HEK293 (cell line): ENCODE measurements at regions not wholly inside any gene's neighbourhood (a gene's known extent, or its start where the extent isn't known, plus 50 kb on each side); places are given as distances from the start of the nearest gene placed in this dataset.

ENCODE experiments used
- CTCF ChIA-PET: fragments of 350-600 bp; formaldehyde crosslinking; extraction: SDS; loops from one replicate; lab custom pipeline; 2021; ENCODE audit warnings: antibody characterized with exemption; lab: Yijun Ruan, JAX
- POLR2A ChIA-PET: fragments of 300-600 bp; formaldehyde crosslinking; extraction: SDS; loops from one replicate; lab custom pipeline; 2020; ENCODE audit warnings: antibody characterized with exemption, inconsistent platforms; lab: Yijun Ruan, JAX
- H3K27ac ChIP-seq: fragments of 200-500 bp; sonication (Bioruptor generic); 2 replicates; pipeline ENCODE4 v1.5.1; 2014; ENCODE audit warnings: low read depth, low read length, control low read depth, inconsistent platforms; ENCODE audit errors: extremely low read depth
- H3K36me3 ChIP-seq, 2 experiments: fragments of 200-500 bp in 1 of 2; sonication (Bioruptor generic) in 1 of 2; 1 replicate in 1 of 2; 2 replicates in 1 of 2; pipeline ENCODE4 v1.5.1; 2014 to 2017; ENCODE audit warnings: inconsistent platforms in 2 of 2, low read length in 2 of 2; ENCODE audit not compliant: control insufficient read depth in 2 of 2, insufficient read depth in 1 of 2
- H3K4me1 ChIP-seq: fragments of 200-500 bp; sonication (Bioruptor generic); 2 replicates; pipeline ENCODE4 v1.5.1; 2014; ENCODE audit warnings: mild to moderate bottlenecking, low read length, inconsistent platforms; ENCODE audit not compliant: control insufficient read depth, insufficient read depth
- H3K4me3 ChIP-seq: 2 replicates; pipeline ENCODE4 v1.5.1; 2011; ENCODE audit warnings: low read depth, mild to moderate bottlenecking, control low read depth, low read length, moderate library complexity
- H3K9me3 ChIP-seq: fragments of 200-500 bp; sonication (Bioruptor generic); 2 replicates; pipeline ENCODE4 v1.5.1; 2014; ENCODE audit warnings: low read depth, low read length, inconsistent platforms; ENCODE audit not compliant: control insufficient read depth, insufficient read depth
- GLI2 ChIP-seq: fragments of 450-650 bp; formaldehyde crosslinking; IDR thresholded peaks from 2 replicates; pipeline ENCODE4; 2017; ENCODE audit warnings: missing biosample characterization, missing genetic modification characterization, low read depth, borderline replicate concordance
- HOXD13 ChIP-seq: sonication (generic); formaldehyde crosslinking; IDR thresholded peaks from 2 replicates; pipeline ENCODE4 v1.8.0; 2022; ENCODE audit warnings: missing genetic modification reagents, borderline replicate concordance
- OVOL3 ChIP-seq: fragments of 450-650 bp; formaldehyde crosslinking; IDR thresholded peaks from 2 replicates; pipeline ENCODE4 v1.5.1; 2016; ENCODE audit warnings: missing biosample characterization, missing genetic modification characterization
- SP3 ChIP-seq: fragments of 450-650 bp; formaldehyde crosslinking; IDR thresholded peaks from 2 replicates; pipeline ENCODE4 v1.5.1; 2016; ENCODE audit warnings: missing biosample characterization, missing genetic modification characterization
- ZBTB1 ChIP-seq: fragments of 450-650 bp; formaldehyde crosslinking; IDR thresholded peaks from 2 replicates; pipeline ENCODE4 v1.5.1; 2016; ENCODE audit warnings: missing biosample characterization, missing genetic modification characterization
- ZBTB20 ChIP-seq: fragments of 450-650 bp; formaldehyde crosslinking; IDR thresholded peaks from 2 replicates; pipeline ENCODE4 v1.5.1; 2016; ENCODE audit warnings: missing biosample characterization, missing genetic modification characterization
- ZBTB48 ChIP-seq: fragments of 450-650 bp; formaldehyde crosslinking; IDR thresholded peaks from 2 replicates; pipeline ENCODE4 v1.5.1; 2016; ENCODE audit warnings: missing biosample characterization, missing genetic modification characterization
- ZBTB49 ChIP-seq: fragments of 450-650 bp; formaldehyde crosslinking; IDR thresholded peaks from 2 replicates; pipeline ENCODE4 v1.5.1; 2016; ENCODE audit warnings: missing biosample characterization, missing genetic modification characterization, low read depth
- ZBTB7A ChIP-seq: fragments of 450-650 bp; formaldehyde crosslinking; IDR thresholded peaks from 2 replicates; pipeline ENCODE4 v1.5.1; 2016; ENCODE audit warnings: low read depth, missing biosample characterization, missing genetic modification characterization
- ZIC2 ChIP-seq: fragments of 450-650 bp; formaldehyde crosslinking; IDR thresholded peaks from 2 replicates; pipeline ENCODE4 v1.5.1; 2016; ENCODE audit warnings: missing biosample characterization, missing genetic modification characterization
- ZNF140 ChIP-seq: fragments of 450-650 bp; formaldehyde crosslinking; IDR thresholded peaks from 2 replicates; pipeline ENCODE4 v1.5.1; 2016; ENCODE audit warnings: missing biosample characterization, missing genetic modification characterization
- ZNF146 ChIP-seq: fragments of 450-650 bp; formaldehyde crosslinking; IDR thresholded peaks from 2 replicates; pipeline ENCODE4 v1.5.1; 2016; ENCODE audit warnings: missing biosample characterization, missing genetic modification characterization
- ZNF184 ChIP-seq: fragments of 450-650 bp; IDR thresholded peaks from 2 replicates; pipeline ENCODE4 v1.5.1; 2018; ENCODE audit warnings: missing biosample characterization, mild to moderate bottlenecking, missing genetic modification characterization
- ZNF239 ChIP-seq: fragments of 450-650 bp; formaldehyde crosslinking; IDR thresholded peaks from 2 replicates; pipeline ENCODE4 v1.5.1; 2016; ENCODE audit warnings: missing biosample characterization, missing genetic modification characterization
- ZNF24 ChIP-seq: fragments of 450-650 bp; formaldehyde crosslinking; IDR thresholded peaks from 2 replicates; pipeline ENCODE4 v1.5.1; 2016; ENCODE audit warnings: missing biosample characterization, missing genetic modification characterization
- ZNF366 ChIP-seq: fragments of 450-650 bp; formaldehyde crosslinking; conservative IDR thresholded peaks from 2 replicates; pipeline ENCODE4 v1.5.1; 2016; ENCODE audit warnings: missing biosample characterization, missing genetic modification characterization
- ZNF404 ChIP-seq: fragments of 450-650 bp; formaldehyde crosslinking; IDR thresholded peaks from 2 replicates; pipeline ENCODE4 v1.5.1; 2017; ENCODE audit warnings: missing biosample characterization, missing genetic modification characterization
- ZNF510 ChIP-seq: fragments of 450-650 bp; formaldehyde crosslinking; IDR thresholded peaks from 2 replicates; pipeline ENCODE4 v1.5.1; 2018; ENCODE audit warnings: mild to moderate bottlenecking, missing genetic modification characterization, missing biosample characterization; ENCODE audit not compliant: insufficient replicate concordance
- ZNF544 ChIP-seq: fragments of 450-650 bp; formaldehyde crosslinking; IDR thresholded peaks from 2 replicates; pipeline ENCODE4 v1.5.0; 2017; ENCODE audit warnings: missing biosample characterization, missing genetic modification characterization
- ZNF555 ChIP-seq: fragments of 450-650 bp; formaldehyde crosslinking; conservative IDR thresholded peaks from 2 replicates; pipeline ENCODE4 v1.5.1; 2017; ENCODE audit warnings: missing biosample characterization, mild to moderate bottlenecking, missing genetic modification characterization, inconsistent platforms
- ZNF558 ChIP-seq: fragments of 450-650 bp; formaldehyde crosslinking; IDR thresholded peaks from 2 replicates; pipeline ENCODE4 v1.5.1; 2016; ENCODE audit warnings: missing biosample characterization, missing genetic modification characterization
- ZNF596 ChIP-seq: fragments of 450-650 bp; IDR thresholded peaks from 2 replicates; pipeline ENCODE4 v1.5.0; 2018; ENCODE audit warnings: missing biosample characterization, mild to moderate bottlenecking, missing genetic modification characterization, moderate library complexity
- ZNF621 ChIP-seq: fragments of 450-650 bp; formaldehyde crosslinking; IDR thresholded peaks from 2 replicates; pipeline ENCODE4 v1.5.1; 2017; ENCODE audit warnings: missing biosample characterization, missing genetic modification characterization
- ZNF645 ChIP-seq: fragments of 450-650 bp; formaldehyde crosslinking; IDR thresholded peaks from 2 replicates; pipeline ENCODE4; 2016; ENCODE audit warnings: missing biosample characterization, missing genetic modification characterization
- ZNF747 ChIP-seq: fragments of 450-650 bp; formaldehyde crosslinking; IDR thresholded peaks from 2 replicates; pipeline ENCODE4 v1.5.1; 2016; ENCODE audit warnings: missing biosample characterization, missing genetic modification characterization
- ZNF777 ChIP-seq: fragments of 450-650 bp; formaldehyde crosslinking; IDR thresholded peaks from 2 replicates; pipeline ENCODE4 v1.5.1; 2017; ENCODE audit warnings: missing biosample characterization, missing genetic modification characterization, borderline replicate concordance

GRCh38 chr5:164962329-164962961 is 1457.0 kb downstream of the MAT2B start (continued):
- TF ChIP-seq ZNF747 (tag by site-specific recombination) (no peak), ZNF558 (tag by site-specific recombination) (no peak), ZNF146 (tag by site-specific recombination) (no peak), ZNF24 (tag by site-specific recombination) (no peak), OVOL3 (tag by site-specific recombination) (no peak), ZBTB1 (no peak), GLI2 (tag by site-specific recombination) (no peak), ZNF140 (no peak)

DNA sequence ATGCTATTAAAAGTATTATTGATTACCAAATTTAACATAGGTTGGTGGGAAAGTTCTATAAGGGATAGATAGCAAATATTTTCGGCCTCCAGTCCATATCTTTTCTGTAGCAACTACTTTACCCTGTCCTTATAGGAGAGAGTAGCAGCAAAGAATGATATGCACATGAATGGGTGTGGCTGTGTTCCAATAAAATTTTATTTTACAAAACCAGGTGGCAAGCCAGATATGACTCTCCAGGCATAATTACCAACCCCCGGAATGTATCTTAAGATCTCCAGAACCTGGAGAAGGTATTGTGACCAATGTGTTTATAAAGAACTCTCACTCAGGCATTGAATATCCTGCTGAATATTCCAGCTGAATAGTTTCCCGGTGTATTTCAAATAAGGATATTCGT is 1461.2 kb downstream of the MAT2B start:
- no peaks in the 10 kb centered on the region for H3K4me1 ChIP-seq
- ChIA-PET CTCF (no interaction called here), POLR2A (no interaction called here)
- no peak overlapping the region for H3K27ac ChIP-seq
- no peak for TF ChIP-seq ZIC2 (tag by site-specific recombination)
- no peak for TF ChIP-seq ZNF555 (tag by site-specific recombination)
- no peak for TF ChIP-seq ZBTB48 (tag by site-specific recombination)
- no peak for TF ChIP-seq ZBTB49 (tag by site-specific recombination)
- no peak for TF ChIP-seq ZNF544 (tag by site-specific recombination)
- TF ChIP-seq SP3 (tag by site-specific recombination) = no peak
- TF ChIP-seq ZBTB20 = no peak
- TF ChIP-seq ZNF404 = no peak
- TF ChIP-seq ZNF510 (tag by site-specific recombination) = no peak
- no peak for TF ChIP-seq HOXD13 (CRISPR knock-in tag)
- no peak for TF ChIP-seq ZNF621 (tag by site-specific recombination)
- no peak for TF ChIP-seq ZBTB7A (tag by site-specific recombination)
- no peak for TF ChIP-seq ZNF645
- no peak for TF ChIP-seq ZNF239 (tag by site-specific recombination)
- TF ChIP-seq ZNF184 (tag by site-specific recombination) = no peak
- TF ChIP-seq ZNF777 = no peak
- no peak for TF ChIP-seq ZNF596 (tag by site-specific recombination)
- no peak for TF ChIP-seq ZNF366 (tag by site-specific recombination)
- H3K9me3 ChIP-seq = no peaks in the 10 kb centered on the region
- no peaks in the 10 kb centered on the region for H3K36me3 ChIP-seq
- no peak overlapping the region for H3K4me3 ChIP-seq
